ENCODE measurements at regions not wholly inside any gene's neighbourhood (a gene's known extent, or its start where the extent isn't known, plus 50 kb on each side); places are given as distances from the start of the nearest gene placed in this dataset.

- TF ChIP-seq USF1 (CRISPR knock-in tag; IDR thresholded peaks at IDR 0.05) (no peak), TP53 (CRISPR knock-in tag; IDR thresholded peaks at IDR 0.05) (no peak), JUN (CRISPR knock-in tag; IDR thresholded peaks at IDR 0.05) (no peak), ZNF138 (CRISPR knock-in tag; conservative IDR thresholded peaks at IDR 0.05) (no peak), ZNF219 (CRISPR knock-in tag; IDR thresholded peaks at IDR 0.05; ENCODE audit: borderline replicate concordance) (no peak), ATF1 (CRISPR knock-in tag; IDR thresholded peaks at IDR 0.05) (no peak), ZNF121 (CRISPR knock-in tag; IDR thresholded peaks at IDR 0.05) (no peak), ZNF671 (CRISPR knock-in tag; IDR thresholded peaks at IDR 0.05) (no peak)
- TF ChIP-seq, protein P1, sequence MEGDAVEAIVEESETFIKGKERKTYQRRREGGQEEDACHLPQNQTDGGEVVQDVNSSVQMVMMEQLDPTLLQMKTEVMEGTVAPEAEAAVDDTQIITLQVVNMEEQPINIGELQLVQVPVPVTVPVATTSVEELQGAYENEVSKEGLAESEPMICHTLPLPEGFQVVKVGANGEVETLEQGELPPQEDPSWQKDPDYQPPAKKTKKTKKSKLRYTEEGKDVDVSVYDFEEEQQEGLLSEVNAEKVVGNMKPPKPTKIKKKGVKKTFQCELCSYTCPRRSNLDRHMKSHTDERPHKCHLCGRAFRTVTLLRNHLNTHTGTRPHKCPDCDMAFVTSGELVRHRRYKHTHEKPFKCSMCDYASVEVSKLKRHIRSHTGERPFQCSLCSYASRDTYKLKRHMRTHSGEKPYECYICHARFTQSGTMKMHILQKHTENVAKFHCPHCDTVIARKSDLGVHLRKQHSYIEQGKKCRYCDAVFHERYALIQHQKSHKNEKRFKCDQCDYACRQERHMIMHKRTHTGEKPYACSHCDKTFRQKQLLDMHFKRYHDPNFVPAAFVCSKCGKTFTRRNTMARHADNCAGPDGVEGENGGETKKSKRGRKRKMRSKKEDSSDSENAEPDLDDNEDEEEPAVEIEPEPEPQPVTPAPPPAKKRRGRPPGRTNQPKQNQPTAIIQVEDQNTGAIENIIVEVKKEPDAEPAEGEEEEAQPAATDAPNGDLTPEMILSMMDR (IDR thresholded peaks at IDR 0.05), result no peak
These were observed 229.2 kb downstream of the TTLL7 start for GRCh38 chr1:83769594-83770318.
